ENCODE measurements at regions not wholly inside any gene's neighbourhood (a gene's known extent, or its start where the extent isn't known, plus 50 kb on each side); places are given as distances from the start of the nearest gene placed in this dataset.

GRCh38 chr3:177300842-177301241 is 103.6 kb upstream of the TBL1XR1 start:
- no peaks in the 10 kb centered on the region for H3K27me3 ChIP-seq
- no peak for TF ChIP-seq CTCF (IDR thresholded peaks at IDR 0.05; ENCODE audit: low read depth, low read length)
- H3K9me3 ChIP-seq (ENCODE audit: low read depth), result no peaks in the 10 kb centered on the region
- no peaks in the 10 kb centered on the region for H3K36me3 ChIP-seq
- no peak overlapping the region for H3K27ac ChIP-seq
- DNase-seq (ENCODE audit: low read depth in 1 of 2, low spot score in 1 of 2), result no peak
- H3K4me1 ChIP-seq (ENCODE audit: low read depth), result no peaks in the 10 kb centered on the region
- no peak overlapping the region for H3K4me3 ChIP-seq

- no peak overlapping the region for H3K4me3 ChIP-seq
- TF ChIP-seq CTCF (IDR thresholded peaks at IDR 0.05; ENCODE audit: low read depth, low read length), result no peak
- H3K36me3 ChIP-seq, result no peaks in the 10 kb centered on the region
- no peaks in the 10 kb centered on the region for H3K27me3 ChIP-seq
- H3K9me3 ChIP-seq (ENCODE audit: low read depth), result no peaks in the 10 kb centered on the region
- DNase-seq (ENCODE audit: low read depth in 1 of 2, low spot score in 1 of 2), result peak in 1 of 2 donors; percentile 55
- no peak overlapping the region for H3K27ac ChIP-seq
- H3K4me1 ChIP-seq (ENCODE audit: low read depth), result no peaks in the 10 kb centered on the region
Observed at GRCh38 chr3:177306252-177306651, 109.0 kb upstream of the TBL1XR1 start.

GRCh38 chr3:177307391-177307790 is 110.1 kb upstream of the TBL1XR1 start:
- no peaks in the 10 kb centered on the region for H3K27me3 ChIP-seq
- TF ChIP-seq CTCF (IDR thresholded peaks at IDR 0.05; ENCODE audit: low read depth, low read length), result no peak
- H3K36me3 ChIP-seq, result no peaks in the 10 kb centered on the region
- H3K9me3 ChIP-seq (ENCODE audit: low read depth), result no peaks in the 10 kb centered on the region
- H3K4me1 ChIP-seq (ENCODE audit: low read depth), result no peaks in the 10 kb centered on the region
- no peak overlapping the region for H3K27ac ChIP-seq
- no peak overlapping the region for H3K4me3 ChIP-seq
- no peak for DNase-seq (ENCODE audit: low read depth in 1 of 2, low spot score in 1 of 2)

- Histone ChIP-seq H3K9me3 (ENCODE audit: low read depth) (no peaks in the 10 kb centered on the region), H3K4me3 (no peak overlapping the region), H3K27ac (no peak overlapping the region), H3K36me3 (no peaks in the 10 kb centered on the region), H3K4me1 (ENCODE audit: low read depth) (no peaks in the 10 kb centered on the region), H3K27me3 (no peaks in the 10 kb centered on the region)
- no peak for TF ChIP-seq CTCF (IDR thresholded peaks at IDR 0.05; ENCODE audit: low read depth, low read length)
- no peak for DNase-seq (ENCODE audit: low read depth in 1 of 2, low spot score in 1 of 2)
Observed at GRCh38 chr3:177307826-177308225, 110.5 kb upstream of the TBL1XR1 start.

- no peaks in the 10 kb centered on the region for H3K4me1 ChIP-seq (ENCODE audit: low read depth)
- H3K9me3 ChIP-seq (ENCODE audit: low read depth), result no peaks in the 10 kb centered on the region
- H3K27ac ChIP-seq, result no peak overlapping the region
- no peaks in the 10 kb centered on the region for H3K36me3 ChIP-seq
- no peak for DNase-seq (ENCODE audit: low read depth in 1 of 2, low spot score in 1 of 2)
- no peak overlapping the region for H3K4me3 ChIP-seq
- no peaks in the 10 kb centered on the region for H3K27me3 ChIP-seq
- no peak for TF ChIP-seq CTCF (IDR thresholded peaks at IDR 0.05; ENCODE audit: low read depth, low read length)
Observed at GRCh38 chr3:177308286-177308685, 111.0 kb upstream of the TBL1XR1 start.

GRCh38 chr3:177308911-177309310 is 111.6 kb upstream of the TBL1XR1 start:
- DNase-seq (ENCODE audit: low read depth in 1 of 2, low spot score in 1 of 2), result no peak

More at GRCh38 chr3:177308911-177309310, 111.6 kb upstream of the TBL1XR1 start:
- no peaks in the 10 kb centered on the region for H3K36me3 ChIP-seq
- H3K9me3 ChIP-seq (ENCODE audit: low read depth), result no peaks in the 10 kb centered on the region
- H3K4me3 ChIP-seq, result no peak overlapping the region
- no peaks in the 10 kb centered on the region for H3K27me3 ChIP-seq
- no peak overlapping the region for H3K27ac ChIP-seq
- no peaks in the 10 kb centered on the region for H3K4me1 ChIP-seq (ENCODE audit: low read depth)
- no peak for TF ChIP-seq CTCF (IDR thresholded peaks at IDR 0.05; ENCODE audit: low read depth, low read length)
